Endothelial cell of umbilical vein (primary cell): ENCODE measurements at regions not wholly inside any gene's neighbourhood (a gene's known extent, or its start where the extent isn't known, plus 50 kb on each side); places are given as distances from the start of the nearest gene placed in this dataset.

Source experiments
- BruUV-seq: library from RNA; stranded (reverse); fragments of 400-500 nt; replicated peaks from 2 replicates; lab custom pipeline; 2021; lab: Mats Ljungman, UMichigan
- CTCF ChIA-PET: fragments of 300-600, 350-600 bp; sonication (Branson Sonifier 250); formaldehyde crosslinking; loops from one replicate; lab custom pipeline; 2021; ENCODE audit warnings: antibody characterized with exemption, inconsistent platforms; lab: Charles Lee
- POLR2A ChIA-PET: fragments of 300-600, 350-600 bp; sonication (Branson Sonifier 250); formaldehyde crosslinking; loops from one replicate; lab custom pipeline; 2021; ENCODE audit warnings: antibody characterized with exemption, inconsistent platforms; lab: Charles Lee
- DNase-seq: peaks from one replicate; pipeline ENCODE4 v3.0.0-alpha.2; 2011; ENCODE audit warnings: low read depth, low spot score
- FAIRE-seq: peaks from 2 replicates; lab custom pipeline; 2011; peaks lifted over from hg19 to GRCh38; lab: Jason Lieb, UNC
- H2AFZ ChIP-seq: 2 replicates; pipeline ENCODE4 v1.6.0; 2012; ENCODE audit warnings: low read depth, low read length, control low read depth, inconsistent platforms
- H3K27ac ChIP-seq: 2 replicates; pipeline ENCODE4 v1.5.1; 2011; ENCODE audit warnings: low read depth, mild to moderate bottlenecking, control low read depth, low read length, moderate library complexity; ENCODE audit not compliant: insufficient read depth
- H3K27me3 ChIP-seq, 2 experiments: 2 replicates each; pipeline versions ENCODE4 v1.6.0 to v1.6.1; 2011; ENCODE audit warnings: low read length in 2 of 2, mixed read lengths in 1 of 2; ENCODE audit not compliant: control insufficient read depth in 2 of 2, insufficient read depth in 2 of 2
- H3K36me3 ChIP-seq, 2 experiments: 2 replicates in 1 of 2; 3 replicates in 1 of 2; pipeline ENCODE4 v1.5.1; 2011; ENCODE audit warnings: low read length in 2 of 2, mild to moderate bottlenecking in 1 of 2, moderate library complexity in 1 of 2; ENCODE audit not compliant: control insufficient read depth in 2 of 2, insufficient read depth in 2 of 2; ENCODE audit errors: extremely low read depth in 1 of 2
- H3K4me1 ChIP-seq: 3 replicates; pipeline ENCODE4 v1.5.1; 2011; ENCODE audit warnings: mild to moderate bottlenecking, low read length; ENCODE audit not compliant: control insufficient read depth, insufficient read depth; ENCODE audit errors: extremely low read depth
- H3K4me2 ChIP-seq: 2 replicates; pipeline ENCODE4 v1.6.1; 2011; ENCODE audit warnings: low read length, control low read depth, mixed read lengths; ENCODE audit not compliant: insufficient read depth
- H3K4me3 ChIP-seq, 3 experiments: fragments of 200-600 bp in 1 of 3; sonication (generic), shearing (Covaris generic) in 1 of 3; replicated peaks in 1 of 3; 2 replicates each; pipeline ENCODE4 v1.5.1; 2011 to 2016; ENCODE audit warnings: control low read depth in 3 of 3, low read length in 3 of 3, mild to moderate bottlenecking in 2 of 3, inconsistent platforms in 1 of 3, low read depth in 1 of 3, moderate library complexity in 1 of 3; ENCODE audit not compliant: insufficient read depth in 1 of 3
- H3K79me2 ChIP-seq: 2 replicates; pipeline ENCODE4 v1.6.0; 2012; ENCODE audit warnings: low read length, inconsistent platforms; ENCODE audit not compliant: control insufficient read depth, insufficient read depth
- H3K9ac ChIP-seq: replicated peaks from 2 replicates; pipeline ENCODE3; 2011; ENCODE audit warnings: low read length, control low read depth; ENCODE audit not compliant: insufficient read depth; ENCODE audit errors: extremely low read depth
- H3K9me1 ChIP-seq: replicated peaks from 3 replicates; pipeline ENCODE4 v1.6.0; 2011; ENCODE audit warnings: mild to moderate bottlenecking, low read length; ENCODE audit not compliant: control insufficient read depth, insufficient read depth; ENCODE audit errors: extremely low read depth
- H3K9me3 ChIP-seq: replicated peaks from 2 replicates; pipeline ENCODE4 v1.5.1; 2012; ENCODE audit warnings: low read length, inconsistent platforms; ENCODE audit not compliant: control insufficient read depth, insufficient read depth
- H4K20me1 ChIP-seq: replicated peaks from 2 replicates; pipeline ENCODE3; 2011; ENCODE audit warnings: mild to moderate bottlenecking, low read length; ENCODE audit not compliant: control insufficient read depth, insufficient read depth; ENCODE audit errors: extremely low read depth
- FOS ChIP-seq: IDR thresholded peaks from 2 replicates; pipeline ENCODE4 v1.6.1; 2011; ENCODE audit warnings: mild to moderate bottlenecking, low read length, moderate library complexity, borderline replicate concordance; ENCODE audit not compliant: insufficient read depth
- GATA2 ChIP-seq: IDR thresholded peaks from 2 replicates; pipeline ENCODE4 v1.7.0; 2011; ENCODE audit warnings: low read depth, mild to moderate bottlenecking, moderate library complexity, mixed read lengths, low read length; ENCODE audit not compliant: insufficient read length, insufficient read depth
- JUN ChIP-seq: IDR thresholded peaks from 2 replicates; pipeline ENCODE4 v1.6.1; 2011; ENCODE audit warnings: borderline replicate concordance, low read depth; ENCODE audit not compliant: insufficient read length, insufficient read depth
- MYC ChIP-seq: IDR thresholded peaks from one replicate; pipeline ENCODE4 v1.6.1; 2011; ENCODE audit warnings: mild to moderate bottlenecking, low read depth, low read length
- POLR2AphosphoS5 ChIP-seq: IDR thresholded peaks from 2 replicates; pipeline ENCODE4 v1.6.1; 2012; ENCODE audit warnings: low read depth, mild to moderate bottlenecking, control low read depth, low read length, moderate library complexity; ENCODE audit not compliant: insufficient read depth
- dilution Hi-C: fragments of 300-500 bp; cut with MboI; formaldehyde crosslinking; loops from one replicate; pipeline ENCODE4 v1.15.0; 2019; ENCODE audit warnings: low sequenced_read_pairs; ENCODE audit not compliant: extremely low pct_ligation_motif_present
- intact Hi-C: fragments of 100-400 bp; cut with micrococcal nuclease; formaldehyde crosslinking; loops from one replicate; pipeline ENCODE4 v1.10.0; 2022
- TF ChIP-seq, protein P1 (sequence below), 2 donors: IDR thresholded peaks; 1 replicate in 1 of 2; 2 replicates in 1 of 2; pipeline ENCODE4 v1.5.1; 2011; ENCODE audit warnings: low read length in 2 of 2, mild to moderate bottlenecking in 2 of 2, moderate library complexity in 2 of 2, control low read depth in 1 of 2, inconsistent platforms in 1 of 2, low read depth in 1 of 2; ENCODE audit not compliant: insufficient read depth in 1 of 2; ENCODE audit errors: extremely low read depth in 1 of 2

DNA sequence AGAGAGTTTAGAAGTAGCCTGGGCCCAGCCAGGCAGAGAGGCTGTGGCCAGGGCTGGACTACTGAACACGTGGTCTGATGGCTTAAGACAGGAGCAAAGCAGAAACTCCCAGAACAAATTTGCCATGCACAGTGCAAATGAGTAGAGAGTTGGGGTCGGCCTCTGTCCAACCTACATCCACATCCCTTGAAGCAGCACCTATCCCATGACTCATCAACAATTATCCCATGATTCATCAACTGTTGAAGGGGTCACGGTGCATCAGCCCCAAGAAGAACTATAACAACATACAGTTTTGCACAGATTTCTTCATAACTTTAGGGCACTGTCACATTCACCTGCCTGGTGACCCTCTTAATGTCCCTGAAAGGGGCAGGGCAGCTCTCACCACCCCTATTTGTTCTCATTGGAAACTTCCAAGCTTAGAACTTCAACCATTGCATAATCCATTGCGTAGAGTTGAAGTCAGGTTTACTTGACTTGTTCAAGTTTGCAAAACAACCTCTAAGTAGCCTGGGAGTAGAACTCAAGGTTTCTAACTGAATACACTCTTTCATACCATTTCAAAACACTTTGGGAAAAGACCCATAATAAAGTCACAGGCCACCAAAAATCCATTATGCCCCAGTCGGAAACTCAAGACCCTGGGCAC, 235.2 kb upstream of the CDH5 start:
- no peak for DNase-seq
- Histone ChIP-seq H3K4me2 (no peak overlapping the region), H2AFZ (no peak overlapping the region), H4K20me1 (no peaks in the 10 kb centered on the region), H3K79me2 (no peaks in the 10 kb centered on the region), H3K9me1 (no peaks in the 10 kb centered on the region), H3K4me3 (no peak overlapping the region), H3K9me3 (no peaks in the 10 kb centered on the region), H3K4me1 (no peaks in the 10 kb centered on the region), H3K36me3 (no peaks in the 10 kb centered on the region), H3K27ac (no peak overlapping the region), H3K27me3 (peaks cover 21 to 27% of the 10 kb centered on the region in 2 experiments), H3K9ac (no peak overlapping the region)
- ChIA-PET POLR2A (no interaction called here), CTCF (no interaction called here)
- dilution Hi-C loops (no loop called here), intact Hi-C loops (no loop called here)
- no peak for FAIRE-seq
- TF ChIP-seq FOS (no peak), MYC (no peak), POLR2AphosphoS5 (no peak), JUN (no peak), GATA2 (no peak)
- TF ChIP-seq, protein P1, sequence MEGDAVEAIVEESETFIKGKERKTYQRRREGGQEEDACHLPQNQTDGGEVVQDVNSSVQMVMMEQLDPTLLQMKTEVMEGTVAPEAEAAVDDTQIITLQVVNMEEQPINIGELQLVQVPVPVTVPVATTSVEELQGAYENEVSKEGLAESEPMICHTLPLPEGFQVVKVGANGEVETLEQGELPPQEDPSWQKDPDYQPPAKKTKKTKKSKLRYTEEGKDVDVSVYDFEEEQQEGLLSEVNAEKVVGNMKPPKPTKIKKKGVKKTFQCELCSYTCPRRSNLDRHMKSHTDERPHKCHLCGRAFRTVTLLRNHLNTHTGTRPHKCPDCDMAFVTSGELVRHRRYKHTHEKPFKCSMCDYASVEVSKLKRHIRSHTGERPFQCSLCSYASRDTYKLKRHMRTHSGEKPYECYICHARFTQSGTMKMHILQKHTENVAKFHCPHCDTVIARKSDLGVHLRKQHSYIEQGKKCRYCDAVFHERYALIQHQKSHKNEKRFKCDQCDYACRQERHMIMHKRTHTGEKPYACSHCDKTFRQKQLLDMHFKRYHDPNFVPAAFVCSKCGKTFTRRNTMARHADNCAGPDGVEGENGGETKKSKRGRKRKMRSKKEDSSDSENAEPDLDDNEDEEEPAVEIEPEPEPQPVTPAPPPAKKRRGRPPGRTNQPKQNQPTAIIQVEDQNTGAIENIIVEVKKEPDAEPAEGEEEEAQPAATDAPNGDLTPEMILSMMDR (IDR thresholded peaks at IDR 0.05; ENCODE audit: extremely low read depth in 1 of 2, insufficient read depth in 1 of 2, low read depth in 1 of 2, low read length in 2 of 2), result no peak
- no TSS peak for BruUV-seq
